HG02884 (cell line): ENCODE measurements at regions not wholly inside any gene's neighbourhood (a gene's known extent, or its start where the extent isn't known, plus 50 kb on each side); places are given as distances from the start of the nearest gene placed in this dataset.
A peak's percentile ranks its signal among the peaks of the same experiment; 100 is the strongest.
"Not testable (repeated sequence)": the region's sequence is repeated elsewhere in the genome, so short reads cannot be mapped to it uniquely, and the experiment has no call there.

Source experiments
- ATAC-seq: cut with Tn5 transposase; IDR thresholded peaks from one replicate; pipeline ENCODE4 v1.9.1; 2021; ENCODE audit warnings: mild to moderate bottlenecking, moderate library complexity; ENCODE audit not compliant: unreplicated experiment

DNA sequence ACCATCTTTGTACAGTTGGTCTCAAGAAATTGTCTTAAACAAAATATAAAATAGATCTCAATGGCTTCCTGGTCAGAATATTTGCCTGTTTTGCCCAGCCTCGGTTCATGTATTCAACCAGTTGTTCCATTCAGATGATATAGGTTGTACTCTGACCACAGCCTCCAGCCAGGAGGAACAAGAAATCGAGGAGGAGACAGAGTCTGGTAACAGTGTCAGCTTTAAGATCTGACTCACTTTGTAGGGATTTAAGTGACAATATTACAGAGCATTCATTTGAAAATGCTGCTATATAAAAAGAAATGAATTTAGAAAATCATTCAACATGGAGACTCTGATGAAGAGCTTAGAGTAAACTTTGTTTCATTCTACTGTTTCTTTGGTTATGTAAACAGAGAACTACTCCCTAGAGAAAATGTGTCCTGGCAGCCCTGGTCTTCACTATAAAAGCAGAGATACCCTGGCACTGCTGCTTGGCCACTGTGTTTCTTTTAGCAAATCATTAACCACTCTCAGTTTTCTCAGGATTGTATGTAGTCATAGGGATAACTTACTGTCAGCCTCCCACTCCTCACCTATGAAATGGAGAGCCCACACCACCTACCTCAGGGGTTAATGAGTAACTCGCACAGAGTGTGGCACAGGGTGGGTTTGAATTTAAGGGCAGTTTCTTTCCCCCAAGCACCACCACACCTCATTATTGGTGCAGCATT, 53.5 kb downstream of the PAGE2 start:
- ATAC-seq: no peak

DNA sequence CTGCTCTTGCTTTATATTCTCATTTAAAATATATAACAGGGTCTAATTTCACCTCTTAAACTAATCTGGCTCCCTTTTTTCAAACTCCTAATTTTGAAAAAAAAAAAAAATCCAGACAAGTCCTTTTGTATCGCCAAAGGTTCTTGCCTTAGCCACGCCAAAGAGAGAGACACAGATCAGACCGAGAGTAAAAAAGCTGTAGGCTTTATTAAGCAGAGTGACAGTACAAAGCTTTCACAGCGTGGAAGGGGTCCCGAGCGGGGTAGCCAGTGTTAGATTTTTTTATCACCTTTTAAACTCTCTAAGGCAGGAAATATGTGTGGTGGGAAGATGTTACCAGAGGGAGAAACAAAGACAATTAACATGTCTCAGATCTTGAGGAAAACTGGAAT, 54.1 kb downstream of the PAGE2 start:
- no peak for ATAC-seq

DNA sequence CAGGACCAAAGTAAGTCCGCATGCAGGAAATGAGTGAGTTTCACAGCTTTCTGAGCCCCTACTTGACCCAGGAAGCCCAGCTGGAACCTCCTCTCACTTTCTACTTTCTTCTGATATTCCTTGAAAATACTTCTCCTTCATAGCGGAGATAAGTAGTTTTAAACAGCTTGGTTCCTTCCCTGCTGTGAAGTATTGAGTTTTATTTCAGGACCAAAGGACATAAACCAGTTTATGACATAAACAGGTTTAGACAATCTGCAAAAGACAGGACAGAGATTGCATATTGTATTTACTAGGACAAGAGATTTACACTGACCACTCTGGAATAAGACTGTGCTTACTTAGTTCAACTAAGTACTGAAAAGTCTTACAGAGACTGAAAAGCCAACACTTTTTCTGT, 54.8 kb downstream of the PAGE2 start:
- no peak for ATAC-seq

DNA sequence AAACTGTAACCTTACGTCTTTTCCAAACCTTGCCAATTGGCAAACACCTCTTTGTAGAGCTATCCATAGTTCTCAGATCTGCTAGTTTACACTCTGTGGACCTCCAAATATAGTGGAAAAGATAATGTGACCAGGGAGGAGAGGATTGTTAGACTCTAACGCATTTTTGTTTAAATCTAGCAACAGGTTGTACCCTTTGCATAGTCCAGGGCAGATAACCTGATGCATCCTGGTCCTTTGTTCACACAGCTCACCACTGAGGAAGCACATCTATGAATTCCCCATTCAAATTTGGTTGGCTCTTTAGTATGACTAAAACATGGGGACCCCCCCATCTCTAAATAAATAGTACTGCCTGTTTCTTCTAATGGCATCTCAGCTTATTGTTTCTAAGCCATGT, 55.9 kb downstream of the PAGE2 start:
- ATAC-seq: no peak

DNA sequence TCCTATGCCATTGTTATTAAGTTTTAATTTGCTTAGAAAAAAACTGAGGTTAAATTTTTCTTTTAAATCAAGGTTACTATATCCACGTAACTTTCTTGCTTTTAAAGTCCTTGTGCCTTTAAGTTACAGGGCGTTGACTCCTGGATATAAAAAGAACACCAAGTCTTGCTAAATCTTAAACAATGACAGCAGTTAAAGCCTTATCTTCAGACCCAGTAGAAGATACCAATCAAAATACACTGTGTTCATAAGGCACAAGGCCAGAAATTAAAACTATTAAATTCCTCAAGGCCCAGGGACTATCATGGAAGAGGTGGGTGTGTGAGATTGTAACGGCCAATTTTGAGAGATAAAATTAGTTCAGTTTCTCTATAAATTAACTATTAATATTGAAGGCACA, 60.4 kb downstream of the PAGE2 start:
- ATAC-seq: no peak

DNA sequence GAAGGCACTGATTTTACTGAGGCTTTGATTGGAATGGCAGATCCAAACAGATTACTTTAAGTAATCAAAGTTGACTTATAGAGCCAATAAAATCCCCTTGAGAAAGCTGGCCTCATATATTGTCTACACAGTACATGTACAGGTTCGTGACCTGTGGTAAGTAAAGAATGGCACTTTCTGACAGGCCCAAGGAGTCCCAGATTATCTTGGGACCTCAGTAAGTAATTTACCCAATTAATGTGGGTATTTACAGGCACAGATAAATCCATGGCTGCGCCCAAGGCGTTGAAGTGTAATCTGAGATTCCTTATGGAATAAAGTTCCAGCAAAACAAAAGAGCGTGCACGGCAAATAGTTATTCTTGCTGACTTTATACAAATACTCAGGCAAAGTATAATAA, 62.4 kb downstream of the PAGE2 start:
- no peak for ATAC-seq

DNA sequence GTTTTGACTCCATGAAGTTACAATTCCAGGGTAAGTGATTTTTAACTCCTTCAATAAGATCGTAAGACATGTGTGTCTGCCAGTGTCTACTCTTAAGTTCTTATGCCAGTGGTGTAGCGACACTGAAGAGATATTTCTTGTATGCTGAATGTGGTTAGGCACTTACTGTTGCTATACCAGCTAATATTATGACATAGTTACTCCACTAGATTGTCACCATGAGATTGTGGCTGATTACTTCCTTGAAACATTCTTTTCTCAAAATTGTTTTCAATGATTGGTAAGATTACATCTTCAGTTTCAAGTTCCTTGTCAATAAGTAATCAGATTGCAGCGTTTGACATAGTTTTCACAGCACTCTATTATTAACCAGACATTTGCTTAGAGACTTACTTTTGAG, 60.6 kb upstream of the PAGE5 start:
- ATAC-seq: no peak

DNA sequence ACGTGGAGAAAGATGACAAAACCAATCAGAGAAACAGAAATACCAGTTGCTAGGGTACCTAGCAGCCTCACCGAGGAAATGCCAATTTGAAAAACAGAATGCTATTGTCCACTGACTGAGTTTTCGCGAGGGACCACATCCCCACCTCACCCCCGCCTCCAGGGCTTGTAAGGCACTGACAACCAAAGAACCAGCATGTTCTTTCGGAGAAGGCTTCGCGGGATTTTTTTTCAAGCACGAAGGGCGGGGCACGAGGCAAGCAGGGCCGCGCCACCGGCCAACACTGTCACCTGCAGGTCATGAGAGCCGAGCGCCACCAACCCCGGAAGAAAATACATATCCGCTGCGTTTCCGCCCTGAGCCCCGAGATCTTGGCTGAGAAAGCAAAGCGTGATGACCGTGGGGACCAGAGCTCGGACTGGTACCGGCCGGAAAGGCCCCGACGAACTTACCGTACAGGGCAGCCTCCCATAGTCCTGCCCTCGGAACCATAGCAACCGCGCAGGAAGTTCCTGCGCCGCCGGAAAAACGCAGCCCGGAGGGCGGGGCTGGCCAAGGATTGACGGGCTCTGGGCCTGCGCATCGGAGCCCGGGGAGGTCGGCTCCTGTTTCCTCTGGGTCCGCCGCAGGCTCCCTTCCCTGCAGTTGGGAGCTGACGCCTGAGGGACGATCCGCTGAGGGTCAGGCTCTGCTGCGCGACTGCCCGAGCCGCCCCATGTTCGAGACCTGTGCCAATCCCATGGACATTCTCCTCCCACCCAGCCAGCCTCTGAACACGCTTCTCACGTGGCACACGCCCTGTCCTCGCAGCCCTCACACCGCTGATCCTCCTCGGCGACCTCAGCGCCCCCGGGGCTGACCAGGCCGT, 59.2 kb upstream of the PAGE5 start:
- ATAC-seq: peak; percentile 92

DNA sequence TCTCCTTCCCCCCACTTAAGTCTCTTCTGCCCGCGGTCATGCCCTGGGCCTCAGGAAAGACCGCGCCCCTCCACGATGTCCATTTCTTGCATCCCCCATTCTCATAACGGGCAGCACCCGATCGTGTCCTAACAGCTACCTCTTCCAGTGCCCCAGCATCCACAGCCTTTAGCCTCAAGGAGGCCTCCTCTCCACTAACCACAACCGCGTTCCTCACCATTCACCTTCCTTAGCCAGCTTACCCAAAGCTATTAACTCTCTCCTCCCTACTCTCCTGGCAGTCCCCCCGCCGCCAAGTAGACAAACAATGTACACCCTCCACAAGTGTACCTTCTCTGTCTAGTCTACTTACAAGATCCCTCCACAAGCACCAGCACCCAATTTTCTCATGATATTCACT, 58.6 kb upstream of the PAGE5 start:
- ATAC-seq: no peak

DNA sequence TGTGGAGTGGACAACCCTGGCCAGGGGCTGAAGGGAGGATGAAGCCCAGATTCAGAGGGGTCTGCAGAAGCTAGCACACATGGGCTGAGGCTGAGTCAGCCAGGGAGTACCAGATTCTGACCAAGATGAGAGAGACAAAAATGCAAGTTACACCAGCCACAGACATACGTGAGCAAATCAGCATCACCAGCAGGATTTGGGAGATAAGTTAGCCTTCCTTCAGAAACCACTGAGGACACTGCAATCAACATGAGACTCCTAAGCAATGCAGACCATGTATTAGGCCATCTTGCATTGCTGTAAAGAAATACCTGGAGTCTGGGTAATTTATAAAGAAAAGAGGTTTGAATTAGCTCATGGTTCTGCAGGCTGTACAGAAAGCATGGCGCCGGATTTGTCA, 57.0 kb upstream of the PAGE5 start:
- no peak for ATAC-seq

DNA sequence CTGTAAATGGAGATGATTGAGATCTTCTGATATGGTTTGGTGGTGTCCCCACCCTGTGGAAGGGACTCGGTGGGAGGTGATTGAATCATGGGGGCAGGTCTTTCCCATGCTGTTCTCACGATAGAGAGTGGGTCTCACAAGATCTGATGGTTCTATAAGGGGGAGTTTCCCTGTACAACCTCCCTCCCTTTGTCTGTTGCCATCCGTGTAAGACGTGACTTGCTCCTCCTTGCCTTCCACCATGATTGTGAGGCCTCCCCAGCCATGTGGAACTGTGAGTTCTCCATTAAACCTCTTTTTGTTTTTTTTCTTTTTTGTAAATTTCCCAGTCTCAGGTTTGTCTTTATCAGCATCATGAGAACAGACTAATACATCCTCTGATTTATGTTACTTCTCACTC, 55.1 kb upstream of the PAGE5 start:
- not testable (repeated sequence) for ATAC-seq

DNA sequence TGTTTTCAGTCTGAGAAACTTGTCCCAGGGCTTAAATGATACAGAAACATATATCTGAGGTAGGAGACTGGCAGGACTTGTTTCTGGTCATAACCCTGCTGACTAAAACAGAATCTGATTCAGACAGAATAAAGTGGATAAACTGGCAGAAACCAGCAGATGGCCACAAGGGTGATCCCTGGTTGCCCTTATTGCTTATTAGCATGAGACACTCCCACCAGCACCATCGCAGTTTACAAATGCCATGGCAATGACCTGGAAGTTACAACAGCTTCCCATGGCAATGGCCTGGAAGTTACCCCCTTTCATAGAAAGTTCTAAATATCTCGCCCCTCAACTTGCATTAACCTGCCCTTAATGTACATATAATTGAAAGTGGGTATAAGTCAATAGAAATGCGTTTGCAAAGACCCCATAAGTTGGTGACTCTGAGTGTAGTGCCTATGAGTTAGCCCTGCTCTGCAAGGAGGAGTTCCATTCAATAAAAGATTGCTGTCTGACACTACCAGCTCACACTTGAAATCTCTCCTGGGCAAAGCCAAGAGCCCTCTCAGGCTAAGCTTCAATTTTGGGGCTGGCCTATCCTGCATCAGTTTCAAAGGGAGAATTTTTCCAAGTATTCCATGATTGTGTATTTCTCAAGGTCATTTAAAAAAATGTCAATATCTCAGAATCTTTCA, 52.9 kb upstream of the PAGE5 start:
- ATAC-seq: no peak

DNA sequence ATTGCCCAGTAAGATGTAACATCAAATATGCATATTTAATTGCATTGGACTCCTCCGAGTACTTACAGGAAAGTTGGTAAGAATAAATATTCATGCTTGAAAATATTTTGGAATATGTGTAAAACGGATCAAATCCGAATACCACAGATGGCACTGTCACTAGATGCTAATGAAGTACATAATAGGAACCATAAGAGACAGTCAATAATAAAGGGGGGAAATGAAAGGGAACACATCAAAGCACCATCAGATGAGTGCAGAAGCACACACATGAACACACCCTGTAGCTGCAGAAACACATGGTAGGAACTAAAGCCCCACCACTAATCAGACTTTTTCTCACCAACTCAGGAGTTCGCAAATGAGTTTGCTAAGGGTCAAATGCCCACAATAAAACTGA, 52.2 kb upstream of the PAGE5 start:
- ATAC-seq: no peak

DNA sequence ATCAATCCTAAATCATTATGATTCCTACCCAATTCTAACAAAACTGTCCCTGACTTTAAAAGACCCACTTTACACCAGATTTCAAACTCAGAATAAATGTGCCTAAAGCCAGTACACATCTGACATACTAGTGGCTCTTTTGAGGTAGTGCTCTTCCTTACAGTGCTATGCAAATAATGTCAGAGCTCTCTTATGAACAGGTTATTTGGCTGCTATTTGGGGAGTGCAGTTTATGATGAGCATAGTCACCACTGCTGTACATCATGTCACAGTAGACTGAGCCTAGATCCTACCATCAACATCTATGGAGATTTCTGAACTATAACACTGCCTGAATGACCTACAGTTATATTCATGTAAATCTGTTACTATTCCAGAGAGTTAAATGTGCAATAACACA, 50.4 kb upstream of the PAGE5 start:
- ATAC-seq: no peak
